Ascending aorta (tissue), 2 donors: ENCODE measurements at regions not wholly inside any gene's neighbourhood (a gene's known extent, or its start where the extent isn't known, plus 50 kb on each side); places are given as distances from the start of the nearest gene placed in this dataset.

Source experiments
- DNase-seq, 2 donors: peaks; one replicate each; pipeline ENCODE4 v3.0.0-alpha.2; 2019; ENCODE audit warnings: low spot score in 2 of 2
- H3K27ac ChIP-seq, 2 donors: fragments of 200-600 bp; sonication (generic); one replicate each; pipeline ENCODE4 v1.5.1; 2016 to 2017; ENCODE audit warnings: mild to moderate bottlenecking in 1 of 2
- H3K27me3 ChIP-seq: fragments of 200-600 bp; sonication (generic); one replicate; pipeline ENCODE4 v1.5.1; 2017
- H3K36me3 ChIP-seq, 2 donors: fragments of 200-600 bp; sonication (generic); one replicate each; pipeline ENCODE4 v1.5.1; 2016
- H3K4me1 ChIP-seq, 2 donors: fragments of 200-600 bp; sonication (generic); one replicate each; pipeline ENCODE4 v1.5.1; 2016 to 2017; ENCODE audit warnings: mild to moderate bottlenecking in 1 of 2
- H3K4me3 ChIP-seq, 2 donors: fragments of 200-600 bp; sonication (generic); one replicate each; pipeline ENCODE4 v1.5.1; 2016 to 2017; ENCODE audit warnings: mild to moderate bottlenecking in 1 of 2
- H3K9me3 ChIP-seq, 2 donors: fragments of 200-600 bp; sonication (generic); one replicate each; pipeline ENCODE4 v1.5.1; 2016
- intact Hi-C: fragments of 100-400 bp; cut with DNase I; formaldehyde crosslinking; loops from one replicate; pipeline ENCODE4 v1.15.1; 2023
- TF ChIP-seq, protein P1 (sequence below), 3 experiments: fragments of 200-600 bp in 2 of 3; fragments of 450-650 bp in 1 of 3; sonication (generic) in 2 of 3; IDR thresholded peaks; one replicate each; pipeline ENCODE4 v1.5.1; 2016 to 2019; ENCODE audit warnings: antibody characterized with exemption in 3 of 3, mild to moderate bottlenecking in 1 of 3, moderate library complexity in 1 of 3

GRCh38 chr1:168792142-168792541 lies 63.1 kb upstream of the DPT start:
- Histone ChIP-seq H3K9me3 (no peaks in the 10 kb centered on the region), H3K4me1 (no peaks in the 10 kb centered on the region), H3K27me3 (no peaks in the 10 kb centered on the region), H3K27ac (no peak overlapping the region), H3K4me3 (no peak overlapping the region), H3K36me3 (no peaks in the 10 kb centered on the region)
- TF ChIP-seq, protein P1, sequence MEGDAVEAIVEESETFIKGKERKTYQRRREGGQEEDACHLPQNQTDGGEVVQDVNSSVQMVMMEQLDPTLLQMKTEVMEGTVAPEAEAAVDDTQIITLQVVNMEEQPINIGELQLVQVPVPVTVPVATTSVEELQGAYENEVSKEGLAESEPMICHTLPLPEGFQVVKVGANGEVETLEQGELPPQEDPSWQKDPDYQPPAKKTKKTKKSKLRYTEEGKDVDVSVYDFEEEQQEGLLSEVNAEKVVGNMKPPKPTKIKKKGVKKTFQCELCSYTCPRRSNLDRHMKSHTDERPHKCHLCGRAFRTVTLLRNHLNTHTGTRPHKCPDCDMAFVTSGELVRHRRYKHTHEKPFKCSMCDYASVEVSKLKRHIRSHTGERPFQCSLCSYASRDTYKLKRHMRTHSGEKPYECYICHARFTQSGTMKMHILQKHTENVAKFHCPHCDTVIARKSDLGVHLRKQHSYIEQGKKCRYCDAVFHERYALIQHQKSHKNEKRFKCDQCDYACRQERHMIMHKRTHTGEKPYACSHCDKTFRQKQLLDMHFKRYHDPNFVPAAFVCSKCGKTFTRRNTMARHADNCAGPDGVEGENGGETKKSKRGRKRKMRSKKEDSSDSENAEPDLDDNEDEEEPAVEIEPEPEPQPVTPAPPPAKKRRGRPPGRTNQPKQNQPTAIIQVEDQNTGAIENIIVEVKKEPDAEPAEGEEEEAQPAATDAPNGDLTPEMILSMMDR (IDR thresholded peaks at IDR 0.05) = no peak
- intact Hi-C loops = no loop called here
- no peak for DNase-seq

GRCh38 chr1:168792592-168793125 lies 63.7 kb upstream of the DPT start:
- no peaks in the 10 kb centered on the region for H3K4me1 ChIP-seq
- intact Hi-C loops = no loop called here
- no peak overlapping the region for H3K27ac ChIP-seq
- TF ChIP-seq, protein P1 (IDR thresholded peaks at IDR 0.05) = no peak
- DNase-seq = no peak
- no peak overlapping the region for H3K4me3 ChIP-seq
- no peaks in the 10 kb centered on the region for H3K27me3 ChIP-seq
- no peaks in the 10 kb centered on the region for H3K9me3 ChIP-seq
- H3K36me3 ChIP-seq = no peaks in the 10 kb centered on the region

- no peak for DNase-seq
- no peaks in the 10 kb centered on the region for H3K36me3 ChIP-seq
- intact Hi-C loops = no loop called here
- no peak overlapping the region for H3K27ac ChIP-seq
- TF ChIP-seq, protein P1 (IDR thresholded peaks at IDR 0.05) = no peak
- no peaks in the 10 kb centered on the region for H3K9me3 ChIP-seq
- H3K4me3 ChIP-seq = no peak overlapping the region
- no peaks in the 10 kb centered on the region for H3K4me1 ChIP-seq
- H3K27me3 ChIP-seq = no peaks in the 10 kb centered on the region
Observed at GRCh38 chr1:168794057-168794456, 65.1 kb upstream of the DPT start.

DNA sequence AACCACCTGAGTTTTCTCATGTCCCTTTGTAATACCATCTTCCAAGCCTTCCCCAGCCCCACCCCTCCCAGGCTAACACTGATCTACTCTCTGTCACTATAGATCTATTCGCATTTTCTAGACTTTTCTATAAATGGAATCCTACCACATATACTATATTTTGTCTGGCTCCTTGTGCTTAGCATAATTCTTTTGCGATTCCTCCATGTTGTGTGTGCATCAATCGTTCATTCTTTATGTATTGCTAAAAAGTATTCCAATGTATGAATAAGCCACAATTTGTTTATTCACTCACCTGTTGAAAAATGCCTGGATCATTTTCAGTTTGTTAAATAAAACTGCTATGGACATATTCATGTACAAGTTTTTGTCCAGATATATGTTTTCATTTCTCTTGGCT lies 66.7 kb upstream of the DPT start:
- H3K9me3 ChIP-seq = no peaks in the 10 kb centered on the region
- TF ChIP-seq, protein P1 (IDR thresholded peaks at IDR 0.05) = no peak
- no peak overlapping the region for H3K4me3 ChIP-seq
- no peaks in the 10 kb centered on the region for H3K36me3 ChIP-seq
- H3K27ac ChIP-seq = no peak overlapping the region
- H3K4me1 ChIP-seq = no peaks in the 10 kb centered on the region
- DNase-seq = no peak
- H3K27me3 ChIP-seq = no peaks in the 10 kb centered on the region
- intact Hi-C loops = no loop called here

DNA sequence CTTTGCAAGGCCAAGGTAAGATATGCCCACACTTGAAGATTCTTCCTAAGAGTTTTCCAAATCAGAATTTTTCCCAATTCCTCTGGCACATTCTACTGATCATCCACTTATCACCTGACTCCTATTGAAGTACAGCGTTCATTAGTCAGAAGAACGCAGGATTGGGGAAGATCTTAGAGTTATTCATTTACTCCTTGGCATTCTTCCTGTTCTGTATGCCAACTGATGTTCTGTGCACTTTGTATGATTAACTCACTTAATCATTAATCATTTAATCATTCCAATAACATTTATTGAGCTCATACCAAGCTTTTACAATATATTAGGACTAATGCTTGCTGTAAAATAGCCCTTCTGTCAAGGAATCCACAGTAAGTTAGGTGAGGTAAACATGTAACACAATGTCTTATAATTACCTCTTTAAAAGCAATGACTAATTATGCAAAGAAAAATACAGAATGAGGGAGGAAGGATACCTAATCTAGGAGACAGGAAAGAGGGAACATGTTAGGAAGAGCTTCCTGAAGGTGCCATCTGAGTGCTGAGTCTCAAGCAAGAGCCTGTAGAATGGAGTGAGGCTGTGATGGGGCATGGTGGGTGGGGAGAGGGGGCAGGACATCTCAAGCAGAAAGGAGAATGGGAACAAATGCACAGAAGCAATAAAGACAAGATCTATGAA lies 71.1 kb upstream of the DPT start:
- no peak for DNase-seq
- no peak overlapping the region for H3K27ac ChIP-seq
- H3K27me3 ChIP-seq = no peaks in the 10 kb centered on the region
- H3K4me1 ChIP-seq = no peaks in the 10 kb centered on the region
- TF ChIP-seq, protein P1 (IDR thresholded peaks at IDR 0.05) = no peak
- intact Hi-C loops = no loop called here
- no peaks in the 10 kb centered on the region for H3K9me3 ChIP-seq
- no peaks in the 10 kb centered on the region for H3K36me3 ChIP-seq
- H3K4me3 ChIP-seq = no peak overlapping the region
